ENCODE measurements at regions not wholly inside any gene's neighbourhood (a gene's known extent, or its start where the extent isn't known, plus 50 kb on each side); places are given as distances from the start of the nearest gene placed in this dataset.
"Not testable (repeated sequence)": the region's sequence is repeated elsewhere in the genome, so short reads cannot be mapped to it uniquely, and the experiment has no call there.

- DNase-seq, result no peak
Observed at GRCh38 chr6:28659250-28659566, 133.5 kb downstream of the GPX5 start.

GRCh38 chr6:28661097-28661713 lies 135.5 kb downstream of the GPX5 start:
- DNase-seq, result no peak

- no peak for DNase-seq
Observed at GRCh38 chr6:28664870-28665396, 139.3 kb downstream of the GPX5 start.

GRCh38 chr6:28673417-28673786 lies 147.7 kb downstream of the GPX5 start:
- DNase-seq, result no peak

- DNase-seq, result no peak
Observed at GRCh38 chr6:28673787-28674671, 148.3 kb downstream of the GPX5 start.

- no peak for DNase-seq
Observed at GRCh38 chr6:28675600-28675999, 149.9 kb downstream of the GPX5 start.

GRCh38 chr6:28682542-28682941 lies 156.9 kb downstream of the GPX5 start:
- DNase-seq, result no peak

GRCh38 chr6:28682956-28683685 lies 157.4 kb downstream of the GPX5 start:
- DNase-seq, result not testable (repeated sequence)

- peak; percentile 66 to 68 for DNase-seq
Observed at GRCh38 chr6:28683945-28684538, 158.4 kb downstream of the GPX5 start.

GRCh38 chr6:28685960-28686359 lies 160.3 kb downstream of the GPX5 start:
- DNase-seq, result not testable (repeated sequence)

GRCh38 chr6:28686446-28687027 lies 160.9 kb downstream of the GPX5 start:
- DNase-seq, result peak; percentile 46 to 58

- peak in 1 of 2 experiments; percentile 5 for DNase-seq
Observed at GRCh38 chr6:28687309-28687981, 161.8 kb downstream of the GPX5 start.

- DNase-seq, result not testable (repeated sequence)
Observed at GRCh38 chr6:28691991-28692390, 166.3 kb downstream of the GPX5 start.

GRCh38 chr6:28693033-28693750 lies 167.5 kb downstream of the GPX5 start:
- no peak for DNase-seq

GRCh38 chr6:28693751-28694443 lies 168.2 kb downstream of the GPX5 start:
- no peak for DNase-seq

GRCh38 chr6:28695715-28696114 lies 170.0 kb downstream of the GPX5 start:
- no peak for DNase-seq

- no peak for DNase-seq
Observed at GRCh38 chr6:28696167-28696566, 170.5 kb downstream of the GPX5 start.

GRCh38 chr6:28696682-28697081 lies 171.0 kb downstream of the GPX5 start:
- no peak for DNase-seq

- no peak for DNase-seq
Observed at GRCh38 chr6:28707387-28708282, 182.0 kb downstream of the GPX5 start.
